ENCODE measurements at regions not wholly inside any gene's neighbourhood (a gene's known extent, or its start where the extent isn't known, plus 50 kb on each side); places are given as distances from the start of the nearest gene placed in this dataset.

GRCh38 chr7:1305873-1306272, 73.2 kb downstream of the UNCX start:
- H3K79me2 ChIP-seq (ENCODE audit: insufficient read depth, low read depth, low read length), result no peaks in the 10 kb centered on the region
- H3K9me2 ChIP-seq (ENCODE audit: insufficient read depth, low read length), result no peaks in the 10 kb centered on the region
- H3K4me1 ChIP-seq (ENCODE audit: insufficient read depth, low read length, poor library complexity, severe bottlenecking), result no peaks in the 10 kb centered on the region
- no peaks in the 10 kb centered on the region for H3K9me3 ChIP-seq (ENCODE audit: low read length)
- H2AFZ ChIP-seq (ENCODE audit: low read length), result no peak overlapping the region
- TF ChIP-seq CTCF (conservative IDR thresholded peaks at IDR 0.05; ENCODE audit: low read length), result no peak
- TF ChIP-seq EZH2phosphoT487 (IDR thresholded peaks at IDR 0.05; ENCODE audit: borderline replicate concordance, low read depth, low read length), result no peak
- no peak overlapping the region for H3K4me2 ChIP-seq (ENCODE audit: low read length)
- intact Hi-C loops (cut with micrococcal nuclease; ENCODE audit: unreplicated experiment), result no loop called here
- H3K4me3 ChIP-seq (ENCODE audit: low read depth, low read length, poor library complexity, severe bottlenecking), result no peak overlapping the region
- ChIA-PET POLR2A (no interaction called here), CTCF (ENCODE audit: unreplicated experiment) (no interaction called here)
- no peak for DNase-seq (ENCODE audit: low spot score)
- no peaks in the 10 kb centered on the region for H3K36me3 ChIP-seq (ENCODE audit: insufficient read depth, low read length)
- no peak overlapping the region for H3K27ac ChIP-seq (ENCODE audit: low read depth, low read length, poor library complexity, severe bottlenecking)
- H4K20me1 ChIP-seq (ENCODE audit: insufficient read depth, low read length), result no peaks in the 10 kb centered on the region
- no TSS peak for BruUV-seq (replicated peaks)

- ChIA-PET POLR2A (no interaction called here), CTCF (ENCODE audit: unreplicated experiment) (no interaction called here)
- H3K4me2 ChIP-seq (ENCODE audit: low read length), result no peak overlapping the region
- H3K36me3 ChIP-seq (ENCODE audit: insufficient read depth, low read length), result no peaks in the 10 kb centered on the region
- H3K9me3 ChIP-seq (ENCODE audit: low read length), result no peaks in the 10 kb centered on the region
- BruUV-seq (replicated peaks), result no TSS peak
- H3K9me2 ChIP-seq (ENCODE audit: insufficient read depth, low read length), result no peaks in the 10 kb centered on the region
- TF ChIP-seq CTCF (conservative IDR thresholded peaks at IDR 0.05; ENCODE audit: low read length) (no peak), EZH2phosphoT487 (IDR thresholded peaks at IDR 0.05; ENCODE audit: borderline replicate concordance, low read depth, low read length) (no peak)
- no peak for DNase-seq (ENCODE audit: low spot score)
- no peak overlapping the region for H3K27ac ChIP-seq (ENCODE audit: low read depth, low read length, poor library complexity, severe bottlenecking)
- H4K20me1 ChIP-seq (ENCODE audit: insufficient read depth, low read length), result no peaks in the 10 kb centered on the region
- H3K4me3 ChIP-seq (ENCODE audit: low read depth, low read length, poor library complexity, severe bottlenecking), result no peak overlapping the region
- no peaks in the 10 kb centered on the region for H3K79me2 ChIP-seq (ENCODE audit: insufficient read depth, low read depth, low read length)
- intact Hi-C loops (cut with micrococcal nuclease; ENCODE audit: unreplicated experiment), result no loop called here
- H3K4me1 ChIP-seq (ENCODE audit: insufficient read depth, low read length, poor library complexity, severe bottlenecking), result no peaks in the 10 kb centered on the region
- H2AFZ ChIP-seq (ENCODE audit: low read length), result no peak overlapping the region
These were observed 75.2 kb downstream of the UNCX start for GRCh38 chr7:1307828-1308227.

GRCh38 chr7:1309290-1309689, 76.6 kb downstream of the UNCX start:
- Histone ChIP-seq H3K4me2 (ENCODE audit: low read length) (no peak overlapping the region), H3K27ac (ENCODE audit: low read depth, low read length, poor library complexity, severe bottlenecking) (no peak overlapping the region), H3K79me2 (ENCODE audit: insufficient read depth, low read depth, low read length) (no peaks in the 10 kb centered on the region), H2AFZ (ENCODE audit: low read length) (no peak overlapping the region), H3K36me3 (ENCODE audit: insufficient read depth, low read length) (no peaks in the 10 kb centered on the region), H4K20me1 (ENCODE audit: insufficient read depth, low read length) (no peaks in the 10 kb centered on the region), H3K4me1 (ENCODE audit: insufficient read depth, low read length, poor library complexity, severe bottlenecking) (no peaks in the 10 kb centered on the region), H3K4me3 (ENCODE audit: low read depth, low read length, poor library complexity, severe bottlenecking) (no peak overlapping the region), H3K9me3 (ENCODE audit: low read length) (no peaks in the 10 kb centered on the region), H3K9me2 (ENCODE audit: insufficient read depth, low read length) (no peaks in the 10 kb centered on the region)
- BruUV-seq (replicated peaks), result no TSS peak
- intact Hi-C loops (cut with micrococcal nuclease; ENCODE audit: unreplicated experiment), result no loop called here
- TF ChIP-seq CTCF (conservative IDR thresholded peaks at IDR 0.05; ENCODE audit: low read length) (no peak), EZH2phosphoT487 (IDR thresholded peaks at IDR 0.05; ENCODE audit: borderline replicate concordance, low read depth, low read length) (no peak)
- no peak for DNase-seq (ENCODE audit: low spot score)
- ChIA-PET CTCF (ENCODE audit: unreplicated experiment) (no interaction called here), POLR2A (no interaction called here)
